ENCODE measurements at regions not wholly inside any gene's neighbourhood (a gene's known extent, or its start where the extent isn't known, plus 50 kb on each side); places are given as distances from the start of the nearest gene placed in this dataset.

DNA sequence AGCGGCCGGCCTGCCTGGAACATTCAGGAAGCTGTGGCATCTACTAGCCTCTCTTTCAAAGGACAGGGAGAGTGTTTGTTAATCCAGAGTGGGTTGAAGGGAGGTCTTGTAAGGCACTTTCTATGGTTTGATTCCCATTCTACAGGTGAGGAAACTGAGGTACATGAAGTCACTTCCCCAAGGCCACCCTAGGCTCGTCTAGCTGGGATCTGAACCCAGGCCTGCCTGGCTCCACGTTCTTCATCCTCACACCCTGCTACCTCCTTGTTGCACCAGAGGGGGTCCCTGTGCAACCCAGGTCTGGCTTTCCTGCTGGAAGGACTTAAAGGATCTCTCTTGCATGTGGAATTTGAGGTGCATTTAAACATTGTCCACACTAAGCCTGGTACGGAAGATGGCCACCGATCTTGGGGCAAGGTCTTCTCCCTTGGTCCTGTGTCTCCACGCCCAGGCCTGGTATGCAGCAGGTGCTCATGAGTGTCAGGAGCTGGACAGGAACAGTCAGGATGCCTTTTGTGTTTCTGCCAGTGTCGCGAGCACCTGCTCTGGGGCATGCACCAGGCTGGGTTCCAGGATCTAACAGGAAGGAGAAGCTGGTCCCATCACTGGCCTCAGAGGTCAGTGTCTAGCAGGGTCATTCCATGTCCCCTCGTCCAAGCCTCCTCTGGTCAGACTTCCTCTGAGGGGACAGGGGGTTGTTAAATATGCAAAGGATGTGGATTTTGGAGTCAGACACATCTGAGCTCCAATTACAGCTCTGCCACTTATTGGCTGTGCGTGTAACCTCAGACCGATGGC is 103.2 kb upstream of the RUNX3 start:
- TF ChIP-seq POLR2A (IDR thresholded peaks at IDR 0.05; ENCODE audit: low read depth, low read length): no peak; the same call in none of the 2 replicates
- TF ChIP-seq POLR2AphosphoS5 (IDR thresholded peaks at IDR 0.05; ENCODE audit: low read depth, low read length): peak; percentile 77
- no peak for TF ChIP-seq TAF1 (IDR thresholded peaks at IDR 0.05; ENCODE audit: borderline replicate concordance, low read depth, low read length)

Measured in GM12892 (cell line).